IPS-20b (cell line): ENCODE measurements at regions not wholly inside any gene's neighbourhood (a gene's known extent, or its start where the extent isn't known, plus 50 kb on each side); places are given as distances from the start of the nearest gene placed in this dataset.

Experiments
- H3K27ac ChIP-seq: one replicate; pipeline ENCODE4 v1.5.1; 2013; ENCODE audit warnings: low read length
- H3K27me3 ChIP-seq: 2 replicates; pipeline ENCODE4 v1.6.1; 2013; ENCODE audit warnings: mild to moderate bottlenecking, low read length, inconsistent platforms; ENCODE audit not compliant: insufficient read depth
- H3K36me3 ChIP-seq: 2 replicates; pipeline ENCODE4 v1.6.1; 2013; ENCODE audit warnings: low read depth, mild to moderate bottlenecking, inconsistent platforms, low read length, moderate library complexity; ENCODE audit not compliant: insufficient read depth
- H3K4me1 ChIP-seq: 2 replicates; pipeline ENCODE4 v1.6.1; 2013; ENCODE audit warnings: mild to moderate bottlenecking, control low read depth, inconsistent platforms, low read length, moderate library complexity; ENCODE audit not compliant: insufficient read depth
- H3K4me3 ChIP-seq: 2 replicates; pipeline ENCODE4 v1.5.1; 2013; ENCODE audit warnings: mild to moderate bottlenecking, low read length, inconsistent platforms
- H3K9ac ChIP-seq: 2 replicates; pipeline ENCODE4 v1.6.1; 2013; ENCODE audit warnings: low read depth, mild to moderate bottlenecking, inconsistent platforms, low read length, moderate library complexity
- H3K9me3 ChIP-seq: 2 replicates; pipeline ENCODE4 v1.6.1; 2013; ENCODE audit warnings: mild to moderate bottlenecking, low read depth, low read length, inconsistent platforms; ENCODE audit not compliant: insufficient read depth

- H3K27ac ChIP-seq = no peak overlapping the region
- no peaks in the 10 kb centered on the region for H3K36me3 ChIP-seq
- no peak overlapping the region for H3K9ac ChIP-seq
- H3K9me3 ChIP-seq = peaks cover 8% of the 10 kb centered on the region; the same call in 1 of the 2 replicates
- no peak overlapping the region for H3K4me3 ChIP-seq
- H3K27me3 ChIP-seq = no peaks in the 10 kb centered on the region
- peaks cover 7% of the 10 kb centered on the region; the same call in 1 of the 2 replicates for H3K4me1 ChIP-seq
Measured at GRCh38 chr5:171574376-171574775, 154.9 kb downstream of the FGF18 start.

DNA sequence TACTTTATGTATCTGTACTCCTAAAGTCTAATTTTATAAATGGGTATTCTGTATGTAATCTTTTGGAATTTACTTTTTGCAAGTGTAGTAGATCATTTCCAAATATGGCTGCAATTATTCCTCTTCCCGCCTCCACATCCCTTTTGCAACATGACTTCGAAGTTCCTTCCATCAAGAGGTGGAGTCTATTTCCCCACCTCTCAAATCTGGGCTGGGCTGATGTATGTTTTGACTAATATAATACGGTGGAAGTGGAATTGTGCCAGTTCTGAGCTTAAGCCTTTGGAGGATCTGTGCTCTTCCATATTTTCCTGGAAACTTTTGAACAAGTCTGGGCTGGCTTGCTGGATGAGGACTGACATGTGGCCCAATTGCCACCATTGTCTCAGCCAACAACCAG is 155.9 kb downstream of the FGF18 start:
- Histone ChIP-seq H3K27me3 (no peaks in the 10 kb centered on the region), H3K36me3 (no peaks in the 10 kb centered on the region), H3K4me1 (peaks cover 5% of the 10 kb centered on the region; the same call in 1 of the 2 replicates), H3K4me3 (no peak overlapping the region), H3K9me3 (no peaks in the 10 kb centered on the region), H3K9ac (no peak overlapping the region), H3K27ac (no peak overlapping the region)

DNA sequence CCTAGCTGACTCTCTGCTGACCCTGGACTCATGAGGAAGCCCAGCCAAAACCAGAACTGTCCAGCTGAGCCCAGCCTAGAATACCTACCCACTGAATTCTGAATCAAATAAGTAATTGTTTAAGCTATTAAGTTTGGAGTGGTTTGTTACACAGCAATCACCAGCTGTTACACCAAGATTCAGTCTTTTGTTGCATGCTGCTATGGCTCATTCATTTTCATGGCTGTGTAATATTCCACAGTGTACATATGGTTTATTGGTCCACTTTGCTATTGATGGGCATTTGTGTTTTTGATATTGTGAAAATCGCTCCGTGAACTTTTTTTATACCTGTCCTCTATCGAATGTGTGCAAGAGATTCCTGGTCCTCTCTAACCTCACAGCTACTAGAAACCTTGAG is 156.4 kb downstream of the FGF18 start:
- Histone ChIP-seq H3K9me3 (no peaks in the 10 kb centered on the region), H3K9ac (no peak overlapping the region), H3K27ac (no peak overlapping the region), H3K4me3 (no peak overlapping the region), H3K36me3 (no peaks in the 10 kb centered on the region), H3K27me3 (no peaks in the 10 kb centered on the region), H3K4me1 (peaks cover 3% of the 10 kb centered on the region; the same call in 1 of the 2 replicates)

- H3K4me3 ChIP-seq = no peak overlapping the region
- H3K9ac ChIP-seq = no peak overlapping the region
- no peaks in the 10 kb centered on the region for H3K9me3 ChIP-seq
- H3K27me3 ChIP-seq = no peaks in the 10 kb centered on the region
- H3K27ac ChIP-seq = no peak overlapping the region
- H3K4me1 ChIP-seq = peaks cover 3% of the 10 kb centered on the region; the same call in 1 of the 2 replicates
- H3K36me3 ChIP-seq = no peaks in the 10 kb centered on the region
Measured at GRCh38 chr5:171577042-171577758, 157.8 kb downstream of the FGF18 start.

GRCh38 chr5:171578049-171578828 is 158.8 kb downstream of the FGF18 start:
- Histone ChIP-seq H3K27ac (no peak overlapping the region), H3K36me3 (no peaks in the 10 kb centered on the region), H3K4me3 (no peak overlapping the region), H3K9ac (no peak overlapping the region), H3K27me3 (no peaks in the 10 kb centered on the region), H3K4me1 (peaks cover 3% of the 10 kb centered on the region; the same call in 1 of the 2 replicates), H3K9me3 (no peaks in the 10 kb centered on the region)

GRCh38 chr5:171578829-171579491 is 159.5 kb downstream of the FGF18 start:
- Histone ChIP-seq H3K9ac (no peak overlapping the region), H3K4me3 (no peak overlapping the region), H3K9me3 (no peaks in the 10 kb centered on the region), H3K27me3 (no peaks in the 10 kb centered on the region), H3K27ac (no peak overlapping the region), H3K36me3 (no peaks in the 10 kb centered on the region), H3K4me1 (peaks cover 3% of the 10 kb centered on the region; the same call in 1 of the 2 replicates)

DNA sequence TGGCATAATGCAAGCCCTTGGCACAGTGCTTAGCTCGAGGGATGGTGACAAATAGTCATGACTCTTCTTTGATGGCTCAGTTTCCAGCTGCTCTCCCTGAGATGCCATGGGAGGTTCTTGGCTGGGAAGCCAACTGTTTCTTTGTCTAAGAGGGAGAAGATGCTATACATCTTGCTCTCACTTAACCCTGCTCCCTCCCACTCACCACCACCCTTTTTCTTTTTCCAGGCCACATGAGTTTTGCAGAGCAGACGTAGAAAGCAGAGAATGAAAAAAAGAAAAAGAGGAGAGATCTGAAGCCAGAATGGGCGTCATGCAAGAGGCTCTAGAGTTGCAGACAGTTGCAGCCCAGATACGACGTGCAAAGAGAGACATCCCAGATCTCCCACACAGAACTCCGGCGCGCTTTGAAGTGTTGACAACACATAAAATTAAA is 160.5 kb downstream of the FGF18 start:
- Histone ChIP-seq H3K9me3 (no peaks in the 10 kb centered on the region), H3K36me3 (no peaks in the 10 kb centered on the region), H3K9ac (no peak overlapping the region), H3K4me3 (no peak overlapping the region), H3K4me1 (peaks cover 3% of the 10 kb centered on the region; the same call in 1 of the 2 replicates), H3K27ac (no peak overlapping the region), H3K27me3 (no peaks in the 10 kb centered on the region)

DNA sequence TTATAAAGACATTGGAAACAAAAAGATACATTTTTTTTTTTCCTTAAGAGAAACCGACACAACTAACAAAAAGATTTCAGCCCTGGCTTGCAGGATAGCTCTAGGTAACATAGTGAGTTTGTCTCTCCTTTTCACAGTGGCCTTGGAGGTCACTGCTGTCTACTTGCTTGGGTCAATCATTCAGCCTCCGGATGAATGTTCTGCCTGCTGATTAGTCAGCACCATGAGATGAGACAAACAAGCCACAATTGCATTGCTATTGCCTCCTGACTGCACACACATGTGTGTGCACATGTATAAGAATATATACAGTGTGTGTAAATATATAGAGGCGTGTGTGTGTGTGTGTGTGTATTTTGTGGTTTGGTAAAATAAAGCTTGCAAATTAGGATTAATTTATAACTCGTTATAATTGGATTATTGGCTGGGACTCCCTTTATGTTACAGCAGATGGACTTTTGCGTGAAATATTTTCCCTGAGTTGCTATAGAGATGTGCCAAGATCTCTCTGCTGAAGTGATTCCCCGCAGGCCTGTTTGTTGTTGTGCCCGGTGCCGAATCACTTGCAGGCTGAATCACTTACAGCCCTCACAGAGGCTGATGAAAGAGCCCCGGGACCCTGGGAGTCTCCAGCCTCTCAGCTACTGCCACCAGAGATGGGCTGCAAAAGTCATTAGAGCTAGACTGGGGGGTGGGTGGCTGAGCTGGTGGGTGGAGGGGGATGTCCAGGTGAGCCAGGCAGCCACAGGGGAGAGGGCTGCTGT is 161.2 kb downstream of the FGF18 start:
- Histone ChIP-seq H3K4me3 (no peak overlapping the region), H3K9ac (no peak overlapping the region), H3K9me3 (no peaks in the 10 kb centered on the region), H3K36me3 (no peaks in the 10 kb centered on the region), H3K27me3 (no peaks in the 10 kb centered on the region), H3K4me1 (peaks cover 3% of the 10 kb centered on the region; the same call in 1 of the 2 replicates), H3K27ac (no peak overlapping the region)

GRCh38 chr5:171581781-171582180 is 162.3 kb downstream of the FGF18 start:
- no peak overlapping the region for H3K27ac ChIP-seq
- H3K27me3 ChIP-seq = no peaks in the 10 kb centered on the region
- H3K9ac ChIP-seq = no peak overlapping the region
- no peaks in the 10 kb centered on the region for H3K9me3 ChIP-seq
- H3K36me3 ChIP-seq = no peaks in the 10 kb centered on the region
- no peak overlapping the region for H3K4me3 ChIP-seq
- H3K4me1 ChIP-seq = peaks cover 3% of the 10 kb centered on the region; the same call in 1 of the 2 replicates

GRCh38 chr5:171582849-171583248 is 163.4 kb downstream of the FGF18 start:
- Histone ChIP-seq H3K27ac (no peak overlapping the region), H3K27me3 (no peaks in the 10 kb centered on the region), H3K36me3 (no peaks in the 10 kb centered on the region), H3K9ac (no peak overlapping the region), H3K4me1 (peaks cover 3% of the 10 kb centered on the region; the same call in 1 of the 2 replicates), H3K4me3 (no peak overlapping the region), H3K9me3 (no peaks in the 10 kb centered on the region)

DNA sequence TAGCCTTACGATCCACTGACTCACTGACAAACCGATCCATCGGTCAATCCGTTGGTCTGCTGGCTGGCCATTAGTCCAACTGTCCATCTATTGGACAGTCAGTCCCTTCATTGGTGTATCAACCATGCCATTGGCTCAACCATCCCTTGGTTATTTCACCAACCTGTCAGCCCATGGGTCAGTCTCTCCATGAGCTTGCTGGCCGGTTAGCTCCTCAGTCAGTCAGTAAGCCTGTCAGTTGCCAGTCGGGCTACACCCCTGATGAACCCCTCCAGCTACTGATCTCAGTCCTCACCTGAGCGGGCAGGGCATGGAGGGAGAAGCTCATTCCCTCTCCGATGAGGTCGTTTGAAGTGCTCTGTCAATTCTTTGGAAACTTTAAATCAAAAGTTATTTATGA is 166.5 kb downstream of the FGF18 start:
- H3K4me3 ChIP-seq = no peak overlapping the region
- no peak overlapping the region for H3K9ac ChIP-seq
- no peaks in the 10 kb centered on the region for H3K27me3 ChIP-seq
- no peaks in the 10 kb centered on the region for H3K36me3 ChIP-seq
- no peaks in the 10 kb centered on the region for H3K4me1 ChIP-seq
- no peak overlapping the region for H3K27ac ChIP-seq
- no peaks in the 10 kb centered on the region for H3K9me3 ChIP-seq
